WTC11 (cell line): ENCODE measurements at regions not wholly inside any gene's neighbourhood (a gene's known extent, or its start where the extent isn't known, plus 50 kb on each side); places are given as distances from the start of the nearest gene placed in this dataset.

ENCODE experiments used
- ATAC-seq: fragments of 200-7000 bp; cut with Tn5 transposase; 2 replicates; pipeline ENCODE4 v1.10.0; 2021; ENCODE audit warnings: mild to moderate bottlenecking, moderate library complexity
- CTCF ChIA-PET: fragments of 300-600 bp; sonication (Branson Sonifier 250); formaldehyde crosslinking; loops from one replicate; lab custom pipeline; 2021; ENCODE audit warnings: antibody characterized with exemption; lab: Charles Lee
- POLR2A ChIA-PET: fragments of 350-600 bp; sonication (Branson Sonifier 250); formaldehyde crosslinking; loops from one replicate; lab custom pipeline; 2021; ENCODE audit warnings: antibody characterized with exemption; lab: Charles Lee
- DNase-seq: peaks from one replicate; pipeline ENCODE4 v3.0.0; 2021; ENCODE audit warnings: low spot score
- H3K27ac Mint-ChIP-seq: 2 replicates; pipeline ENCODE4 v1.8.0; 2021; ENCODE audit warnings: mixed read lengths
- H3K27me3 Mint-ChIP-seq: 2 replicates; pipeline ENCODE4 v1.8.0; 2021; ENCODE audit warnings: low read depth, mild to moderate bottlenecking, moderate library complexity, mixed read lengths
- H3K36me3 Mint-ChIP-seq: 2 replicates; pipeline ENCODE4 v1.8.0; 2021; ENCODE audit warnings: mixed read lengths
- H3K4me1 Mint-ChIP-seq: 2 replicates; pipeline ENCODE4 v1.8.0; 2022; ENCODE audit warnings: mixed read lengths
- H3K4me3 Mint-ChIP-seq: 2 replicates; pipeline ENCODE4 v1.8.0; 2021; ENCODE audit warnings: mild to moderate bottlenecking, moderate library complexity, mixed read lengths
- H3K9me3 Mint-ChIP-seq: 2 replicates; pipeline ENCODE4 v1.8.0; 2021; ENCODE audit warnings: mixed read lengths
- ATF1 ChIP-seq: sonication (generic); formaldehyde crosslinking; IDR thresholded peaks from 2 replicates; pipeline ENCODE4 v1.8.1; 2023; ENCODE audit warnings: mild to moderate bottlenecking, moderate library complexity, missing genetic modification reagents
- CBFB ChIP-seq: sonication (generic); formaldehyde crosslinking; IDR thresholded peaks from 2 replicates; pipeline ENCODE4 v1.8.1; 2022; ENCODE audit warnings: mild to moderate bottlenecking, low read depth, missing genetic modification reagents
- ETV6 ChIP-seq: sonication (generic); formaldehyde crosslinking; IDR thresholded peaks from 2 replicates; pipeline ENCODE4 v1.8.1; 2022; ENCODE audit warnings: mild to moderate bottlenecking, missing genetic modification reagents
- FOXP1 ChIP-seq: sonication (generic); formaldehyde crosslinking; IDR thresholded peaks from 2 replicates; pipeline ENCODE4 v1.8.0; 2022; ENCODE audit warnings: missing genetic modification reagents, mild to moderate bottlenecking, moderate library complexity, borderline replicate concordance
- HMGA2 ChIP-seq: fragments of 250-450 bp; sonication (Bioruptor Pico); IDR thresholded peaks from 2 replicates; pipeline ENCODE4 v1.4.0; 2021; ENCODE audit warnings: mild to moderate bottlenecking, moderate library complexity
- IRF1 ChIP-seq: sonication (generic); formaldehyde crosslinking; IDR thresholded peaks from 2 replicates; pipeline ENCODE4 v1.8.0; 2023; ENCODE audit warnings: missing genetic modification reagents
- JUN ChIP-seq: sonication (generic); formaldehyde crosslinking; IDR thresholded peaks from 2 replicates; pipeline ENCODE4 v1.8.0; 2023; ENCODE audit warnings: mild to moderate bottlenecking, missing genetic modification reagents
- PREB ChIP-seq: sonication (generic); formaldehyde crosslinking; IDR thresholded peaks from 2 replicates; pipeline ENCODE4 v1.8.1; 2022; ENCODE audit warnings: mild to moderate bottlenecking, missing genetic modification reagents, moderate library complexity, borderline replicate concordance
- TCF7 ChIP-seq: sonication (generic); formaldehyde crosslinking; IDR thresholded peaks from 2 replicates; pipeline ENCODE4 v1.8.0; 2022; ENCODE audit warnings: mild to moderate bottlenecking, low read depth, missing genetic modification reagents, moderate library complexity
- ZNF138 ChIP-seq: sonication (generic); formaldehyde crosslinking; conservative IDR thresholded peaks from 2 replicates; pipeline ENCODE4 v1.8.1; 2022; ENCODE audit warnings: mild to moderate bottlenecking, moderate library complexity, missing genetic modification reagents
- ZNF396 ChIP-seq: fragments of 250-450 bp; sonication (Bioruptor Pico); IDR thresholded peaks from 2 replicates; pipeline ENCODE4 v1.8.0; 2021; ENCODE audit warnings: mild to moderate bottlenecking, moderate library complexity, borderline replicate concordance
- ZNF423 ChIP-seq: fragments of 250-450 bp; sonication (Bioruptor Pico); IDR thresholded peaks from 2 replicates; pipeline ENCODE4 v2.1.2; 2022; ENCODE audit warnings: mild to moderate bottlenecking, moderate library complexity
- TF ChIP-seq, protein P1 (sequence below): fragments of 250-450 bp; sonication (Bioruptor Pico); IDR thresholded peaks from 2 replicates; pipeline ENCODE4 v2.1.2; 2022; ENCODE audit warnings: mild to moderate bottlenecking, moderate library complexity
- TF ChIP-seq, protein P2 (sequence below): fragments of 250-450 bp; sonication (Bioruptor Pico); IDR thresholded peaks from 2 replicates; pipeline ENCODE4 v1.8.0; 2021; ENCODE audit warnings: mild to moderate bottlenecking

DNA sequence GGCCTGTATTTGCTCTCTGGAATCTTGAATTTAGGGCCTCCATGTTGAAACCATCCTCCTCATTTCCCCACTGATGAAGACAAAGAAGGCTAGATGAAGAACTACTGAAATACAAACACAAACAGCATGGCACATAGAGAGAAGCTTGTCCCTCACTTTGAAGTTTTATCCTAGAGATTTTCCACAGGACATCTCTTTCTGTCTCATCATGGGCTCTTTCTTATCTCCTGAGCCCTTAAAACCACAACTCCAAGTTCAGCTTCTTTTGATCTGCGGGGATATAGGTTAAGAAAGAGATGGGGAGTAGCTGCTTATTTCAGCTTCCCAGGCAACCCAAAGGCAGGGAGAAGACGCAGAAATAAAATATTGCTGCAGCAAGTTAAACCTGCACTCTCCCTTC lies 213.1 kb upstream of the LRIG1 start:
- TF ChIP-seq, protein P1, sequence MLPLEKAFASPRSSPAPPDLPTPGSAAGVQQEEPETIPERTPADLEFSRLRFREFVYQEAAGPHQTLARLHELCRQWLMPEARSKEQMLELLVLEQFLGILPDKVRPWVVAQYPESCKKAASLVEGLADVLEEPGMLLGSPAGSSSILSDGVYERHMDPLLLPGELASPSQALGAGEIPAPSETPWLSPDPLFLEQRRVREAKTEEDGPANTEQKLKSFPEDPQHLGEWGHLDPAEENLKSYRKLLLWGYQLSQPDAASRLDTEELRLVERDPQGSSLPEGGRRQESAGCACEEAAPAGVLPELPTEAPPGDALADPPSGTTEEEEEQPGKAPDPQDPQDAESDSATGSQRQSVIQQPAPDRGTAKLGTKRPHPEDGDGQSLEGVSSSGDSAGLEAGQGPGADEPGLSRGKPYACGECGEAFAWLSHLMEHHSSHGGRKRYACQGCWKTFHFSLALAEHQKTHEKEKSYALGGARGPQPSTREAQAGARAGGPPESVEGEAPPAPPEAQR (CRISPR knock-in tag), result no peak
- TF ChIP-seq ZNF138 (CRISPR knock-in tag), result no peak
- no peak for TF ChIP-seq JUN
- TF ChIP-seq ETV6 (CRISPR knock-in tag), result no peak
- TF ChIP-seq ZNF423, result no peak
- no peak for TF ChIP-seq PREB (CRISPR knock-in tag)
- no peak for TF ChIP-seq IRF1 (CRISPR knock-in tag)
- TF ChIP-seq TCF7, result no peak
- TF ChIP-seq, all 79 proteins: peak for 0
- no peaks in the 10 kb centered on the region for H3K9me3 Mint-ChIP-seq
- H3K4me1 Mint-ChIP-seq, result peaks cover 13% of the 10 kb centered on the region
- H3K4me3 Mint-ChIP-seq, result no peak overlapping the region
- H3K27ac Mint-ChIP-seq, result no peak overlapping the region
- H3K36me3 Mint-ChIP-seq, result no peaks in the 10 kb centered on the region
- DNase-seq (no peak), ATAC-seq (no peak)
- peaks cover 8% of the 10 kb centered on the region for H3K27me3 Mint-ChIP-seq
- ChIA-PET CTCF (no interaction called here), POLR2A (no interaction called here)

- no peaks in the 10 kb centered on the region for H3K36me3 Mint-ChIP-seq
Measured at GRCh38 chr3:66715806-66716205, 215.0 kb upstream of the LRIG1 start.

DNA sequence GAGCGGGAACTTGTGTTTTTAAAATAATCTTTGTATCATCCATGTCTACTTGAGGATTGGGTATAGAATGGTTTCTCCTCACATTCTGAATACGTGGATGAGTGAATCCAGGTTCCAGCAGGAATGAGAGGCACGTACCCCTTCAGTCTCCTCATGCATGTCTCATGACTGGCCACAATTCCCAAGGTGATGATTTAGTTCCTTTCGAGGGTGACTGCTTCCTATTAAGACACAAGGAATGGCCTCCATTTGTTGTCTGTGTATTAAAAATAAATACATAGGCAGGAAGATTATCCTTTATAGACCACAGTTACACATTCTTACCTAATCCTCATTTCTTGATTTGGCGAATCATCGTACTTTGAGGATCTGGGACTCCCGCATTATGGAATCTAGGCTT lies 217.0 kb upstream of the LRIG1 start:
- TF ChIP-seq JUN, result no peak
- TF ChIP-seq ZNF396 (CRISPR knock-in tag), result no peak
- no peak for TF ChIP-seq ETV6 (CRISPR knock-in tag)
- TF ChIP-seq, protein P2, sequence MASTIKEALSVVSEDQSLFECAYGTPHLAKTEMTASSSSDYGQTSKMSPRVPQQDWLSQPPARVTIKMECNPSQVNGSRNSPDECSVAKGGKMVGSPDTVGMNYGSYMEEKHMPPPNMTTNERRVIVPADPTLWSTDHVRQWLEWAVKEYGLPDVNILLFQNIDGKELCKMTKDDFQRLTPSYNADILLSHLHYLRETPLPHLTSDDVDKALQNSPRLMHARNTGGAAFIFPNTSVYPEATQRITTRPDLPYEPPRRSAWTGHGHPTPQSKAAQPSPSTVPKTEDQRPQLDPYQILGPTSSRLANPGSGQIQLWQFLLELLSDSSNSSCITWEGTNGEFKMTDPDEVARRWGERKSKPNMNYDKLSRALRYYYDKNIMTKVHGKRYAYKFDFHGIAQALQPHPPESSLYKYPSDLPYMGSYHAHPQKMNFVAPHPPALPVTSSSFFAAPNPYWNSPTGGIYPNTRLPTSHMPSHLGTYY (CRISPR knock-in tag), result no peak
- no peak for TF ChIP-seq FOXP1 (CRISPR knock-in tag)
- TF ChIP-seq ATF1 (CRISPR knock-in tag), result no peak
- TF ChIP-seq HMGA2 (CRISPR knock-in tag), result no peak
- no peak for TF ChIP-seq CBFB (CRISPR knock-in tag)
- Mint-ChIP-seq H3K36me3 (no peaks in the 10 kb centered on the region), H3K27me3 (peaks cover 6% of the 10 kb centered on the region), H3K9me3 (no peaks in the 10 kb centered on the region), H3K4me3 (no peak overlapping the region), H3K4me1 (peaks cover 18% of the 10 kb centered on the region), H3K27ac (no peak overlapping the region)
- POLR2A ChIA-PET, result no interaction called here
- CTCF ChIA-PET, result no interaction called here
- no peak for ATAC-seq
- no peak for DNase-seq

More at GRCh38 chr3:66715806-66716205, 215.0 kb upstream of the LRIG1 start:
- TF ChIP-seq, protein P2 (CRISPR knock-in tag), result no peak
- peaks cover 8% of the 10 kb centered on the region for H3K27me3 Mint-ChIP-seq
- ChIA-PET POLR2A (no interaction called here), CTCF (no interaction called here)
- ATAC-seq (no peak), DNase-seq (no peak)
- H3K9me3 Mint-ChIP-seq, result no peaks in the 10 kb centered on the region
- no peak overlapping the region for H3K27ac Mint-ChIP-seq
- peaks cover 17% of the 10 kb centered on the region for H3K4me1 Mint-ChIP-seq
- H3K4me3 Mint-ChIP-seq, result no peak overlapping the region
